ENCODE measurements at regions not wholly inside any gene's neighbourhood (a gene's known extent, or its start where the extent isn't known, plus 50 kb on each side); places are given as distances from the start of the nearest gene placed in this dataset.
A peak's percentile ranks its signal among the peaks of the same experiment; 100 is the strongest.

DNA sequence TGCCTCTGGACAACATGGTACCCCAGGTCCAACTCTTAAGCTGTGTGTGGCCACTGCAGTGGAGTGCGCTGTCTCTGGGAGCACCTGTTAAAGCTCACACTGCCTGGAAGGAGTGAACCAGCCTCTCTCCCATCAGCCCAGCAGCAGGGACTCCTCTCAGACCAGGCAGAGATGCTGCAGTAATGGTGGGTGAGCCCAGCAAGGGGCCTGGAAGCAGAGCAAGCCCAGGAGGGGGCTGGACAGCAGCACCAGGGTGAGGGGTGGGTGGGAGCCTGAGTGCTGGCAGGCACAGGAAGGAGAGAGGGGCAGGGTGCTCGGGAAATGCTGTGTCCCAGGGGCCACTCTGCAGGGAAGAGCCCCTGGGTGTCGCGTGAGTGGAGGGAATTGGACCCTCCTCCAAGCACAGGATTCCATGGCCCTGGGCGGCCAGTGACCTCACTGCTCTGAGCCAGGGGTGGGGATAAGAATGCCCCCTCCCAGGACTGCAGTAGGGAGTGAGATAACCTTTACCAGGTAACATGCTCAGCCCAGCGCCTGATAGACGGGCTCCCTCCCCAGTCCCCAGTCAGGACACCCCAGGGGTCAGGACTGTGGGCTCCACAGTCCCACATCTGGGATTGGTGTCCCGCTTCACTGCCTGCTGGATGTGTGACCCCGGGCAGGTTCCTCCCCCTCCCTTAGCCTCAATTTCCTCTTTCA is 313.1 kb downstream of the MATN1 start:
- TF ChIP-seq, protein P1, sequence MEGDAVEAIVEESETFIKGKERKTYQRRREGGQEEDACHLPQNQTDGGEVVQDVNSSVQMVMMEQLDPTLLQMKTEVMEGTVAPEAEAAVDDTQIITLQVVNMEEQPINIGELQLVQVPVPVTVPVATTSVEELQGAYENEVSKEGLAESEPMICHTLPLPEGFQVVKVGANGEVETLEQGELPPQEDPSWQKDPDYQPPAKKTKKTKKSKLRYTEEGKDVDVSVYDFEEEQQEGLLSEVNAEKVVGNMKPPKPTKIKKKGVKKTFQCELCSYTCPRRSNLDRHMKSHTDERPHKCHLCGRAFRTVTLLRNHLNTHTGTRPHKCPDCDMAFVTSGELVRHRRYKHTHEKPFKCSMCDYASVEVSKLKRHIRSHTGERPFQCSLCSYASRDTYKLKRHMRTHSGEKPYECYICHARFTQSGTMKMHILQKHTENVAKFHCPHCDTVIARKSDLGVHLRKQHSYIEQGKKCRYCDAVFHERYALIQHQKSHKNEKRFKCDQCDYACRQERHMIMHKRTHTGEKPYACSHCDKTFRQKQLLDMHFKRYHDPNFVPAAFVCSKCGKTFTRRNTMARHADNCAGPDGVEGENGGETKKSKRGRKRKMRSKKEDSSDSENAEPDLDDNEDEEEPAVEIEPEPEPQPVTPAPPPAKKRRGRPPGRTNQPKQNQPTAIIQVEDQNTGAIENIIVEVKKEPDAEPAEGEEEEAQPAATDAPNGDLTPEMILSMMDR (IDR thresholded peaks at IDR 0.05; ENCODE audit: unreplicated experiment), result no peak
- Mint-ChIP-seq H3K27me3 (ENCODE audit: unreplicated experiment) (peaks cover 8% of the 10 kb centered on the region), H3K4me1 (ENCODE audit: unreplicated experiment) (no peaks in the 10 kb centered on the region), H3K36me3 (ENCODE audit: low read depth, unreplicated experiment) (no peaks in the 10 kb centered on the region), H3K4me3 (ENCODE audit: unreplicated experiment) (no peak overlapping the region), H3K9me3 (ENCODE audit: unreplicated experiment) (no peaks in the 10 kb centered on the region), H3K27ac (ENCODE audit: unreplicated experiment) (no peak overlapping the region)
- peak; percentile 1 for DNase-seq (ENCODE audit: low spot score)

DNA sequence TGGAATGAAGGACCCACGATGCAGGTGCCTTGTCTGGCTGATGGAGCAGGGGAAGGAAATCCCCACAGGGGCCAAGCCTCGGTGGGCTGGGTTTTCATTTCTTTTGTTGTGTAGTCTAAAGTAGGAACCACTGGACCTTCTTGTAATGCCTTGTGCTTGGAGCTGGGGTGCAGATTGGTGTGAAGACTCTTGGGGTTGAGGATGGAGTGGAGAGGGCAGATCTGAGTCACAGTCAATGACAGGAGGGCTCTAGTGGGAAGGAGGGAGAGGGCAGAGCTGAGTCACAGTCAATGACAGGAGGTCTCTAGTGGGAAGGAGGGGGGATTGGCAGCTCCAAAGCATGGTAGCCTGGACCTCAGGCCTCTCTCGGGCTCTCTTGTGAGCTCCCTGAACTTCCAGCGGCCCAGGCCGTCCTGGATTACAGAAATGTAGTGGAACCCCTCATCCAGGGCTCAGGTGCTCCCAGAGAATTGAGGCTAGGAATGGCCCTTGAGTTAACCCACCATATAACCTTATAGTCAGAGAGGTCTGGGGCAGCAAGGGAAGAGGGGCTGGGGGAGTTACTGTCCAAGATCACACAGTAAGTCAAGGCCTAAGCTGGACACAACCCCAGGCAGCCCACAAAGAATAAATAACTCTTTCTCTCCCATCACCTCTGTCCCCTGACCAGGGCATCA is 313.8 kb downstream of the MATN1 start:
- DNase-seq (ENCODE audit: low spot score), result peak; percentile 1
- TF ChIP-seq, protein P1 (IDR thresholded peaks at IDR 0.05; ENCODE audit: unreplicated experiment), result no peak
- H3K36me3 Mint-ChIP-seq (ENCODE audit: low read depth, unreplicated experiment), result no peaks in the 10 kb centered on the region
- no peak overlapping the region for H3K4me3 Mint-ChIP-seq (ENCODE audit: unreplicated experiment)
- no peak overlapping the region for H3K27ac Mint-ChIP-seq (ENCODE audit: unreplicated experiment)
- no peaks in the 10 kb centered on the region for H3K4me1 Mint-ChIP-seq (ENCODE audit: unreplicated experiment)
- H3K27me3 Mint-ChIP-seq (ENCODE audit: unreplicated experiment), result peaks cover 10% of the 10 kb centered on the region
- no peaks in the 10 kb centered on the region for H3K9me3 Mint-ChIP-seq (ENCODE audit: unreplicated experiment)

DNA sequence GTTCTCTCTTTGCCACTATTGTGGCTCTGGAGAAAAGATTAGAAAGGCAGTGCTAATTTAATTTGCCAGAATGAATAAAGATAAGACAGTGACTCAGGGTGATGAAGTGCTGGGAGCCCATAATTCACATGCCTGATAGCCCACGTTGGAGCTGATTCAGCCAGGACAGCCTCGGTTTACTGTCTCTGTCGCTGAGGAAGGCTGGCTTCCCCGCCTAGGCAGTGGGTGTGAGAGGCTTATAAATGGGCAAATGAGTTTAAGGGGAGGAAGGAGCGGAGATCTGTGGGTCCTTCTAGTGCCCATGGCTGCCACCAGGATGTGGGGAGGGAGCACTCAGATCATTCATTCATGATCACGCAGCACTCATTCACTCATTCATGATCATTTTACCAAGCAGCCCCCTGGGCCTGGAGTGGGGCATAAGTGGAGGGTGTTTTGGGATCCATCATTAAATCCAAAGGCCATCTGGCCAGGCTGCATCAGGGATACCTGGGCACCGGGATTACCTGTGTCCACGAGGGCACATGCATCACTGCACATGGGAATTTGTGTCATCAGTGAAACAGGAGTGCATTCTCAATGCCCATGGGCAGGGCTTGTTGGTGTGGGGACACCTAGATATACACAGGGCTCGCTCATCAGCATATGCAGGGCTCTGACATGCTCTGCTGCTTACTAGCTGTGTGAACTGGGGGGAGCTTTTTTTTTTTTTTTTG is 315.4 kb downstream of the MATN1 start:
- no peak overlapping the region for H3K27ac Mint-ChIP-seq (ENCODE audit: unreplicated experiment)
- no peaks in the 10 kb centered on the region for H3K9me3 Mint-ChIP-seq (ENCODE audit: unreplicated experiment)
- DNase-seq (ENCODE audit: low spot score), result no peak
- TF ChIP-seq, protein P1 (IDR thresholded peaks at IDR 0.05; ENCODE audit: unreplicated experiment), result no peak
- H3K36me3 Mint-ChIP-seq (ENCODE audit: low read depth, unreplicated experiment), result no peaks in the 10 kb centered on the region
- H3K4me1 Mint-ChIP-seq (ENCODE audit: unreplicated experiment), result no peaks in the 10 kb centered on the region
- peaks cover 8% of the 10 kb centered on the region for H3K27me3 Mint-ChIP-seq (ENCODE audit: unreplicated experiment)
- no peak overlapping the region for H3K4me3 Mint-ChIP-seq (ENCODE audit: unreplicated experiment)

DNA sequence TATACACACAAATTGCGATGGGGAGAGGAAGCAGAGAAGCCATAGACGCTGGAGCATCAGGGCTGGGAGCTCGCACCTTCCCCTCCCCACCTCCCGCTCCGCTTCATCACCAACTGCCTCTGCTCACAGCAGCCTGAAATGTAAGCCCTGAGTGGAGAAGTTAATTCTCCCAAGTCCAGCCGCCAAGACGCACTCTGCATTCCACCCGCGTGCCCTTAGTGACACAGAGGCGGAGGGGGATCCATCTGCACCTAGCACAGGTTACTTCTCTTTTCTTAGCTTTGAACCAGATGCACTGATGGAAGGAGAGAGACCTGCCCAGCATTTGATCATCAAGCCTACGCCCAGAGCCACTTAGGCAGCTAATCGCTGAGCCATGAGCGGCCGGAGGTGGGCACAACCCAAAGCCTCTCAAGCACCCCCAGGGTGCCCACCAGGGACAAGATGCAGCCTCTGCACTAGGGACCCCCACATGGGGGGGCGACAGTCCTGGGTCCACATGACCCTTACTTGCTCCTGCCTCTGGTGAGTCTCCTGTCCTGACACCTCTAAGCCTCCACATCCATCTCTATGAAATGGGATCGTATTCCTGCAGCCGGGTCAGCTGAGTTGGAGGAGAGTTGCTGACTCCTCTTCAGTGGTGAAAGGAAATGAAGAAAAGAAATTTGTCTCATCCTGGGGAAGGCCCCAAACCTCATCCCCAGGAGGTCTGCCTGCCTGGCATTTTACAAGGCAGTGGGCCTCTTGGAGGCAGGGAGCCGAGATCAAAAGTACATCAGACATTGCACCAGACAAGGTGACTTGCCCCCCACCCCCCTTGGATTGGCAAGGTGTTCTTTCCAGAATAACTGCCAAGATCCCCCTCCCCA is 316.2 kb downstream of the MATN1 start:
- Mint-ChIP-seq H3K4me1 (ENCODE audit: unreplicated experiment) (no peaks in the 10 kb centered on the region), H3K36me3 (ENCODE audit: low read depth, unreplicated experiment) (no peaks in the 10 kb centered on the region), H3K9me3 (ENCODE audit: unreplicated experiment) (no peaks in the 10 kb centered on the region), H3K27ac (ENCODE audit: unreplicated experiment) (no peak overlapping the region), H3K4me3 (ENCODE audit: unreplicated experiment) (no peak overlapping the region), H3K27me3 (ENCODE audit: unreplicated experiment) (peaks cover 7% of the 10 kb centered on the region)
- DNase-seq (ENCODE audit: low spot score), result no peak
- TF ChIP-seq, protein P1 (IDR thresholded peaks at IDR 0.05; ENCODE audit: unreplicated experiment), result no peak

All from endothelial cell (in vitro differentiated cells).